DND-41 (cell line): ENCODE measurements at regions not wholly inside any gene's neighbourhood (a gene's known extent, or its start where the extent isn't known, plus 50 kb on each side); places are given as distances from the start of the nearest gene placed in this dataset.

Experiments
- ATAC-seq: fragments of 200-7000 bp; cut with Tn5 transposase; 3 replicates; pipeline ENCODE4 v1.9.1; 2021; ENCODE audit warnings: low read depth; ENCODE audit not compliant: insufficient read depth
- DNase-seq: peaks from one replicate; pipeline ENCODE4 v3.0.0-alpha.2; 2020
- H2AFZ ChIP-seq: 2 replicates; pipeline ENCODE4 v1.6.0; 2012; ENCODE audit warnings: low read depth, low read length
- H3K27ac ChIP-seq: 2 replicates; pipeline ENCODE4 v1.5.1; 2012; ENCODE audit warnings: low read length, inconsistent platforms
- H3K27me3 ChIP-seq: fragments of 200-600 bp; sonication (generic); 2 replicates; pipeline ENCODE4 v1.6.0; 2012; ENCODE audit warnings: low read length, mild to moderate bottlenecking, inconsistent platforms; ENCODE audit not compliant: insufficient read depth, poor library complexity
- H3K36me3 ChIP-seq: 2 replicates; pipeline ENCODE4 v1.5.1; 2012; ENCODE audit warnings: low read length, inconsistent platforms; ENCODE audit not compliant: insufficient read depth
- H3K4me1 ChIP-seq: 2 replicates; pipeline ENCODE4 v1.5.1; 2012; ENCODE audit warnings: mild to moderate bottlenecking, low read length; ENCODE audit not compliant: insufficient read depth
- H3K4me2 ChIP-seq: 2 replicates; pipeline ENCODE4 v1.6.0; 2012; ENCODE audit warnings: mild to moderate bottlenecking, moderate library complexity, low read length, inconsistent platforms; ENCODE audit not compliant: insufficient read depth
- H3K4me3 ChIP-seq, 2 experiments: fragments of 200-600 bp in 1 of 2; shearing (Covaris generic) in 1 of 2; 2 replicates each; pipeline ENCODE4 v1.5.1; 2012 to 2016; ENCODE audit warnings: inconsistent platforms in 2 of 2, low read length in 2 of 2, mild to moderate bottlenecking in 2 of 2, low read depth in 1 of 2, moderate library complexity in 1 of 2
- H3K79me2 ChIP-seq: 2 replicates; pipeline ENCODE4 v1.6.0; 2012; ENCODE audit warnings: low read length, inconsistent platforms; ENCODE audit not compliant: insufficient read depth
- H3K9ac ChIP-seq: 2 replicates; pipeline ENCODE4 v1.6.0; 2012; ENCODE audit warnings: low read depth, mild to moderate bottlenecking, inconsistent platforms, low read length, moderate library complexity
- H3K9me3 ChIP-seq: 2 replicates; pipeline ENCODE4 v1.5.1; 2012; ENCODE audit warnings: low read length, moderate library complexity, mild to moderate bottlenecking, inconsistent platforms; ENCODE audit not compliant: insufficient read depth, severe bottlenecking
- H4K20me1 ChIP-seq: 2 replicates; pipeline ENCODE4 v1.6.0; 2012; ENCODE audit warnings: low read length; ENCODE audit not compliant: insufficient read depth
- EZH2 ChIP-seq: IDR thresholded peaks from 3 replicates; pipeline ENCODE4 v1.6.1; 2012; ENCODE audit warnings: borderline replicate concordance, low read depth, mild to moderate bottlenecking, moderate library complexity, low read length, inconsistent platforms; ENCODE audit not compliant: severe bottlenecking
- TF ChIP-seq, protein P1 (sequence below): IDR thresholded peaks from 2 replicates; pipeline ENCODE4 v1.5.1; 2012; ENCODE audit warnings: borderline replicate concordance, low read length, moderate library complexity, mild to moderate bottlenecking; ENCODE audit not compliant: poor library complexity, severe bottlenecking; ENCODE audit errors: extremely low read depth

DNA sequence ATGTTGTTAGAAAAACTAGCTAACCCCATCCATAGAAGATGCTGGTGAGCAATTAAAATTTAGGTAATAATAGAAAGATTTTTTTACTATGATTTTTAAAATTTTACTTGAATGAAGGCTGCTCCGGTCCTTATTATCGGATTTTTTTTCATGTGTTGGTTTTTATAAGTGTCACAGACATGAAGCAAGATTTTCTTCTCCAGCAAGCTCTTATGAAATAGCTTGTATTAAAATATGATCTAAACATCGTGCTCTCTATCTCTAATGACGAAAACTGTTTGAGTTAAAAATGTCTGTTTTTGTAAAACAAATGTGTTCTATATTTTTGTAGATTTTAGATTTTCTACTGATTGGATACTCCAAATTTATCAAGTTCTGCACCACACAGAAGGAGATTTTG is 339.6 kb downstream of the ZNF536 start:
- Histone ChIP-seq H4K20me1 (no peaks in the 10 kb centered on the region), H3K27ac (no peak overlapping the region), H3K4me2 (no peak overlapping the region), H3K9me3 (no peaks in the 10 kb centered on the region), H3K4me3 (no peak overlapping the region), H3K36me3 (no peaks in the 10 kb centered on the region), H3K27me3 (no peaks in the 10 kb centered on the region), H3K79me2 (no peaks in the 10 kb centered on the region), H3K9ac (no peak overlapping the region), H2AFZ (no peak overlapping the region), H3K4me1 (no peaks in the 10 kb centered on the region)
- DNase-seq (no peak), ATAC-seq (no peak)
- TF ChIP-seq, protein P1, sequence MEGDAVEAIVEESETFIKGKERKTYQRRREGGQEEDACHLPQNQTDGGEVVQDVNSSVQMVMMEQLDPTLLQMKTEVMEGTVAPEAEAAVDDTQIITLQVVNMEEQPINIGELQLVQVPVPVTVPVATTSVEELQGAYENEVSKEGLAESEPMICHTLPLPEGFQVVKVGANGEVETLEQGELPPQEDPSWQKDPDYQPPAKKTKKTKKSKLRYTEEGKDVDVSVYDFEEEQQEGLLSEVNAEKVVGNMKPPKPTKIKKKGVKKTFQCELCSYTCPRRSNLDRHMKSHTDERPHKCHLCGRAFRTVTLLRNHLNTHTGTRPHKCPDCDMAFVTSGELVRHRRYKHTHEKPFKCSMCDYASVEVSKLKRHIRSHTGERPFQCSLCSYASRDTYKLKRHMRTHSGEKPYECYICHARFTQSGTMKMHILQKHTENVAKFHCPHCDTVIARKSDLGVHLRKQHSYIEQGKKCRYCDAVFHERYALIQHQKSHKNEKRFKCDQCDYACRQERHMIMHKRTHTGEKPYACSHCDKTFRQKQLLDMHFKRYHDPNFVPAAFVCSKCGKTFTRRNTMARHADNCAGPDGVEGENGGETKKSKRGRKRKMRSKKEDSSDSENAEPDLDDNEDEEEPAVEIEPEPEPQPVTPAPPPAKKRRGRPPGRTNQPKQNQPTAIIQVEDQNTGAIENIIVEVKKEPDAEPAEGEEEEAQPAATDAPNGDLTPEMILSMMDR: no peak
- no peak for TF ChIP-seq EZH2

GRCh38 chr19:30711296-30711695 is 339.1 kb downstream of the ZNF536 start:
- Histone ChIP-seq H2AFZ (no peak overlapping the region), H3K79me2 (no peaks in the 10 kb centered on the region), H3K27me3 (no peaks in the 10 kb centered on the region), H4K20me1 (no peaks in the 10 kb centered on the region), H3K36me3 (no peaks in the 10 kb centered on the region), H3K27ac (no peak overlapping the region), H3K4me2 (no peak overlapping the region), H3K4me3 (no peak overlapping the region), H3K9ac (no peak overlapping the region), H3K4me1 (no peaks in the 10 kb centered on the region), H3K9me3 (no peaks in the 10 kb centered on the region)
- no peak for TF ChIP-seq EZH2
- TF ChIP-seq, protein P1: no peak
- DNase-seq: no peak
- ATAC-seq: no peak

DNA sequence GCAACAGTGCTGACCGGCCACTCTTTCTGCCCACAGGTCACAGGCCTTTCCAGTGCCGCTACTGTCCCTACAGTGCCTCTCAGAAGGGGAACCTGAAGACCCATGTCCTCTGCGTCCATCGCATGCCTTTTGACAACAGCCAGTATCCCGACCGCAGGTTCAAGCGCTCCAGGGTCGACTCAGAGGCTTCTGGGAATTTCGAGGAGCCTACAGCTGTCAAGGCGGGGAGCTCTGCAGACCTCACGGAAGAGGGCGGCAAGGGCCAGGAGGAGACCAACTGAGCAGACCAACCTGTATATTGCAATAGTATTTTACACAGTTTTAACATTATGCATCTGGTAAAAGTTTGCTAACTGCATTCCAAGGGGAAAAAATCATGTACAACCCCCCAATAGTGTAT is 338.5 kb downstream of the ZNF536 start:
- Histone ChIP-seq H3K79me2 (no peaks in the 10 kb centered on the region), H3K9me3 (no peaks in the 10 kb centered on the region), H3K4me1 (no peaks in the 10 kb centered on the region), H3K4me2 (no peak overlapping the region), H3K36me3 (no peaks in the 10 kb centered on the region), H4K20me1 (no peaks in the 10 kb centered on the region), H3K27me3 (no peaks in the 10 kb centered on the region), H3K9ac (no peak overlapping the region), H2AFZ (no peak overlapping the region), H3K4me3 (no peak overlapping the region), H3K27ac (no peak overlapping the region)
- DNase-seq: no peak
- TF ChIP-seq, protein P1: no peak
- no peak for TF ChIP-seq EZH2
- ATAC-seq: no peak

DNA sequence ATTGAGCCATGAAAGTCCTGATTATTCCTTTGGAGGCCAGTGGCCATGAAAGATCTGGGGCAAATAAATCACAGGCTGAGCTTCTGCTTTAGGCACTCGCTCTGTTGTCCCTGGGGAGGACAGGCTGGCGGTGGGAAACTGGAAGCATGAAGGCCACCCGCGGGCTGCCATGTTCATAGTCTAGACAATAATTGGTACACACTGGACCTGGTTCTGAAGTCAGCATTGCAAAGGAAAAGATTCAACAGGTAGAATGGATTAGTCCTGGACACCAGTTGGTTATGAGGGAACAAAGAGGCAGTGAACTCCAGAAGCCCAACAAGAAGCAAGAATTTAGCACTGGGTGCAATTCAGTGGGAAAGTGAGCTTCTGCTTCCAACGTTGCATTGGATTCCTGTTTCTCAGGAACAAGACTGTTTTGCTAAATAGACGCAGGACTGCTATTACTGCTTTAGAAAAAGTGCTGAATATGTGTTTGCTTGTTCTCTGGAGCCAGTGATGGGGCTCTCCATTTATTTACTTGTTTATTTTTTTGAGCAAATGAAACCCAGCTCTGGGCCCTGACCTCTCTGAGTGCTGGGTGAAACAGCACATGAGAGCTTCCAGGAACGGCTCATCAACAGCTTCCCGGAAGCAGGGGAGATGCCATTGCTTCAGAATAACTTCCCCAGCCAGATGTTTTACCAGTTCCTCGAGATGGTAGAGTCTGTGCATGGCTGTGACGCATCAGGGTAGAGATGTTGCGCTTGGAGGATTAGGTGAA is 336.4 kb downstream of the ZNF536 start:
- H3K27me3 ChIP-seq: no peaks in the 10 kb centered on the region
- no peak for ATAC-seq
- no peak overlapping the region for H3K4me2 ChIP-seq
- H3K4me1 ChIP-seq: no peaks in the 10 kb centered on the region
- H3K36me3 ChIP-seq: no peaks in the 10 kb centered on the region
- no peaks in the 10 kb centered on the region for H3K79me2 ChIP-seq
- no peak overlapping the region for H3K9ac ChIP-seq
- no peak for DNase-seq
- H3K9me3 ChIP-seq: no peaks in the 10 kb centered on the region
- no peak overlapping the region for H3K27ac ChIP-seq
- no peaks in the 10 kb centered on the region for H4K20me1 ChIP-seq
- no peak overlapping the region for H3K4me3 ChIP-seq
- TF ChIP-seq, protein P1: no peak
- no peak overlapping the region for H2AFZ ChIP-seq
